HepG2 (cell line): ENCODE measurements at regions not wholly inside any gene's neighbourhood (a gene's known extent, or its start where the extent isn't known, plus 50 kb on each side); places are given as distances from the start of the nearest gene placed in this dataset.

Experiments
- ATAC-seq: fragments of 200-7000 bp; cut with Tn5 transposase; 3 replicates; pipeline ENCODE4 v1.9.1; 2020; ENCODE audit warnings: mild to moderate bottlenecking, moderate library complexity
- BruUV-seq: library from RNA; stranded (reverse); fragments of 400-500 nt; replicated peaks from 2 replicates; lab custom pipeline; 2021; lab: Mats Ljungman, UMichigan
- CTCF ChIA-PET: fragments of 300-600 bp; formaldehyde crosslinking; extraction: SDS; loops from one replicate; lab custom pipeline; 2021; ENCODE audit warnings: low total read pairs, inconsistent platforms, low intra/inter-chr PET ratio; lab: Yijun Ruan, JAX
- POLR2A ChIA-PET: fragments of 350-600 bp; sonication (Branson Sonifier 250); formaldehyde crosslinking; loops from one replicate; lab custom pipeline; 2020; ENCODE audit warnings: antibody characterized with exemption, inconsistent platforms; lab: Yijun Ruan, JAX
- DNase-seq: peaks from one replicate; pipeline ENCODE4 v3.0.0-alpha.2; 2015; ENCODE audit warnings: low spot score
- FAIRE-seq: peaks from 3 replicates; lab custom pipeline; 2011; peaks lifted over from hg19 to GRCh38; lab: Jason Lieb, UNC
- H2AFZ ChIP-seq: one replicate; pipeline ENCODE4 v1.6.1; 2011; ENCODE audit warnings: low read length, inconsistent platforms
- H3K27ac ChIP-seq: fragments of 300-600 bp; 3 replicates; pipeline ENCODE4 v1.8.0; 2011; ENCODE audit warnings: mixed run types, mild to moderate bottlenecking, mixed read lengths, low read length, inconsistent platforms; ENCODE audit not compliant: insufficient read depth; ENCODE audit errors: extremely low read length
- H3K27me3 ChIP-seq, 2 experiments: fragments of 200-600 bp in 1 of 2; 2 replicates in 1 of 2; 3 replicates in 1 of 2; pipeline versions ENCODE4 v1.6.0 to v1.8.0; 2011; ENCODE audit warnings: low read length in 2 of 2, mild to moderate bottlenecking in 2 of 2, moderate library complexity in 2 of 2, inconsistent platforms in 1 of 2; ENCODE audit not compliant: insufficient read depth in 2 of 2, control insufficient read depth in 1 of 2
- H3K36me3 ChIP-seq, 2 experiments: fragments of 200-600 bp in 1 of 2; replicated peaks in 1 of 2; 2 replicates in 1 of 2; 3 replicates in 1 of 2; pipeline versions ENCODE4 v1.5.1 to v1.8.0; 2011; ENCODE audit warnings: low read length in 2 of 2, inconsistent platforms in 1 of 2; ENCODE audit not compliant: insufficient read depth in 2 of 2, control insufficient read depth in 1 of 2
- H3K4me1 ChIP-seq: 2 replicates; pipeline ENCODE4 v1.5.1; 2012; ENCODE audit warnings: low read length, inconsistent platforms; ENCODE audit not compliant: insufficient read depth
- H3K4me2 ChIP-seq: 2 replicates; pipeline ENCODE4 v1.6.0; 2011; ENCODE audit warnings: low read depth, low read length, inconsistent platforms
- H3K4me3 ChIP-seq, 3 experiments: fragments of 200-600 bp in 1 of 3; sonication (generic), shearing (Covaris generic) in 1 of 3; replicated peaks in 1 of 3; 2 replicates each; pipeline ENCODE4 v1.5.1; 2011 to 2016; ENCODE audit warnings: low read length in 3 of 3, inconsistent platforms in 2 of 3, low read depth in 2 of 3, mild to moderate bottlenecking in 2 of 3, control low read depth in 1 of 3, mixed read lengths in 1 of 3; ENCODE audit not compliant: insufficient read depth in 1 of 3
- H3K79me2 ChIP-seq: one replicate; pipeline ENCODE4 v1.6.1; 2011; ENCODE audit warnings: low read length, inconsistent platforms; ENCODE audit not compliant: insufficient read depth
- H3K9ac ChIP-seq: 2 replicates; pipeline ENCODE4 v1.6.0; 2011; ENCODE audit warnings: mild to moderate bottlenecking, low read depth, low read length, inconsistent platforms; ENCODE audit not compliant: insufficient read depth
- H3K9me3 ChIP-seq: 2 replicates; pipeline ENCODE4 v1.5.1; 2012; ENCODE audit warnings: mild to moderate bottlenecking, low read length
- H4K20me1 ChIP-seq: 2 replicates; pipeline ENCODE4 v1.6.0; 2011; ENCODE audit warnings: inconsistent platforms, mild to moderate bottlenecking, low read length, moderate library complexity; ENCODE audit not compliant: insufficient read depth
- ATF4 ChIP-seq, 2 experiments: fragments of 450-650 bp in 1 of 2; sonication (generic) in 1 of 2; formaldehyde crosslinking; IDR thresholded peaks; 2 replicates each; pipeline versions ENCODE4 v1.5.0 to v1.8.0; 2020 to 2022; ENCODE audit warnings: mild to moderate bottlenecking in 1 of 2, missing genetic modification reagents in 1 of 2
- DMAP1 ChIP-seq: IDR thresholded peaks from 2 replicates; pipeline ENCODE4 v1.6.1; 2016
- MATR3 ChIP-seq: sonication (generic); formaldehyde crosslinking; IDR thresholded peaks from 2 replicates; pipeline ENCODE4 v1.4.0; 2020; ENCODE audit warnings: missing genetic modification reagents
- MEIS2 ChIP-seq: sonication (generic); formaldehyde crosslinking; IDR thresholded peaks from 2 replicates; pipeline ENCODE4 v1.9.0; 2021; ENCODE audit warnings: mild to moderate bottlenecking, missing genetic modification reagents
- ONECUT2 ChIP-seq: sonication (generic); formaldehyde crosslinking; IDR thresholded peaks from 2 replicates; pipeline ENCODE4 v1.4.0; 2020; ENCODE audit warnings: missing genetic modification reagents
- RBM39 ChIP-seq: fragments of 200-400 bp; formaldehyde crosslinking; IDR thresholded peaks from one replicate; pipeline ENCODE4 v1.6.1; 2018; ENCODE audit warnings: antibody characterized with exemption, mild to moderate bottlenecking, low read depth, low read length; ENCODE audit not compliant: poor library complexity, severe bottlenecking
- ZBTB25 ChIP-seq: IDR thresholded peaks from 2 replicates; pipeline ENCODE4 v1.6.1; 2018; ENCODE audit warnings: missing genetic modification reagents
- ZBTB7B ChIP-seq: sonication (generic); formaldehyde crosslinking; IDR thresholded peaks from 2 replicates; pipeline ENCODE4 v1.4.0; 2020; ENCODE audit warnings: missing genetic modification reagents
- ZNF879 ChIP-seq: sonication (generic); formaldehyde crosslinking; IDR thresholded peaks from 2 replicates; pipeline ENCODE4 v1.8.1; 2023; ENCODE audit warnings: missing genetic modification reagents
- WGBS: methylation state at CpG from one replicate; pipeline ENCODE4 v1.1.6; 2017; ENCODE audit warnings: low lambda C conversion rate; 5-methylcytosine and 5-hydroxymethylcytosine counted together
- in situ Hi-C: cut with HindIII; loops from 2 replicates; pipeline ENCODE4 v1.10.0; 2017; ENCODE audit warnings: low pct_unique_long_range_greater_than_20kb; ENCODE audit not compliant: extremely low pct_ligation_motif_present
- intact Hi-C: fragments of 100-400 bp; cut with micrococcal nuclease; formaldehyde crosslinking; loops from one replicate; pipeline ENCODE4 v1.10.0; 2022; ENCODE audit not compliant: unreplicated experiment

- H3K79me2 ChIP-seq: no peaks in the 10 kb centered on the region
- ATAC-seq: no peak
- no peak for TF ChIP-seq MATR3 (CRISPR knock-in tag)
- no peak for TF ChIP-seq ZBTB7B (CRISPR knock-in tag)
- TF ChIP-seq ONECUT2 (CRISPR knock-in tag): no peak
- TF ChIP-seq RBM39: no peak
- no peak for TF ChIP-seq MEIS2 (CRISPR knock-in tag)
- TF ChIP-seq ATF4 (CRISPR knock-in tag; IDR thresholded peaks at IDR 0.05): no peak
- TF ChIP-seq ZBTB25 (CRISPR knock-in tag): no peak
- no peak for TF ChIP-seq ZNF879
- TF ChIP-seq DMAP1 (CRISPR knock-in tag): no peak
- no peak for FAIRE-seq
- no peaks in the 10 kb centered on the region for H3K36me3 ChIP-seq
- no peaks in the 10 kb centered on the region for H4K20me1 ChIP-seq
- intact Hi-C loops (no loop called here), in situ Hi-C loops (no loop called here)
- no peak overlapping the region for H3K9ac ChIP-seq
- no peak for DNase-seq
- WGBS: 42% methylated on average over 3 of the region's 3 CpGs
- no peaks in the 10 kb centered on the region for H3K27me3 ChIP-seq
- no peaks in the 10 kb centered on the region for H3K9me3 ChIP-seq
- no peaks in the 10 kb centered on the region for H3K4me1 ChIP-seq
- no peak overlapping the region for H3K4me3 ChIP-seq
- H3K27ac ChIP-seq: no peak overlapping the region
- H2AFZ ChIP-seq: no peak overlapping the region
- ChIA-PET CTCF (no interaction called here), POLR2A (no interaction called here)
- H3K4me2 ChIP-seq: no peak overlapping the region
- no TSS peak for BruUV-seq
Measured at GRCh38 chr10:88194041-88194887, 330.8 kb downstream of the PTEN start.
